ENCODE measurements at regions not wholly inside any gene's neighbourhood (a gene's known extent, or its start where the extent isn't known, plus 50 kb on each side); places are given as distances from the start of the nearest gene placed in this dataset.

GRCh38 chrX:45449982-45450381 lies 249.3 kb upstream of the DIPK2B start:
- no peak for TF ChIP-seq REST (IDR thresholded peaks at IDR 0.05; ENCODE audit: insufficient replicate concordance, low read depth)
- no peak for TF ChIP-seq POLR2AphosphoS5 (IDR thresholded peaks at IDR 0.05; ENCODE audit: low read depth)
- TF ChIP-seq, protein P1, sequence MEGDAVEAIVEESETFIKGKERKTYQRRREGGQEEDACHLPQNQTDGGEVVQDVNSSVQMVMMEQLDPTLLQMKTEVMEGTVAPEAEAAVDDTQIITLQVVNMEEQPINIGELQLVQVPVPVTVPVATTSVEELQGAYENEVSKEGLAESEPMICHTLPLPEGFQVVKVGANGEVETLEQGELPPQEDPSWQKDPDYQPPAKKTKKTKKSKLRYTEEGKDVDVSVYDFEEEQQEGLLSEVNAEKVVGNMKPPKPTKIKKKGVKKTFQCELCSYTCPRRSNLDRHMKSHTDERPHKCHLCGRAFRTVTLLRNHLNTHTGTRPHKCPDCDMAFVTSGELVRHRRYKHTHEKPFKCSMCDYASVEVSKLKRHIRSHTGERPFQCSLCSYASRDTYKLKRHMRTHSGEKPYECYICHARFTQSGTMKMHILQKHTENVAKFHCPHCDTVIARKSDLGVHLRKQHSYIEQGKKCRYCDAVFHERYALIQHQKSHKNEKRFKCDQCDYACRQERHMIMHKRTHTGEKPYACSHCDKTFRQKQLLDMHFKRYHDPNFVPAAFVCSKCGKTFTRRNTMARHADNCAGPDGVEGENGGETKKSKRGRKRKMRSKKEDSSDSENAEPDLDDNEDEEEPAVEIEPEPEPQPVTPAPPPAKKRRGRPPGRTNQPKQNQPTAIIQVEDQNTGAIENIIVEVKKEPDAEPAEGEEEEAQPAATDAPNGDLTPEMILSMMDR (IDR thresholded peaks at IDR 0.05; ENCODE audit: insufficient read depth, low read length): no peak
- no peak for TF ChIP-seq GABPA (IDR thresholded peaks at IDR 0.05; ENCODE audit: low read depth)
- no peak for TF ChIP-seq SPI1 (IDR thresholded peaks at IDR 0.05; ENCODE audit: borderline replicate concordance, low read depth)
